HEK293 (cell line): ENCODE measurements at regions not wholly inside any gene's neighbourhood (a gene's known extent, or its start where the extent isn't known, plus 50 kb on each side); places are given as distances from the start of the nearest gene placed in this dataset.

ENCODE experiments used
- CTCF ChIA-PET: fragments of 350-600 bp; formaldehyde crosslinking; extraction: SDS; loops from one replicate; lab custom pipeline; 2021; ENCODE audit warnings: antibody characterized with exemption; lab: Yijun Ruan, JAX
- POLR2A ChIA-PET: fragments of 300-600 bp; formaldehyde crosslinking; extraction: SDS; loops from one replicate; lab custom pipeline; 2020; ENCODE audit warnings: antibody characterized with exemption, inconsistent platforms; lab: Yijun Ruan, JAX
- H3K27ac ChIP-seq: fragments of 200-500 bp; sonication (Bioruptor generic); 2 replicates; pipeline ENCODE4 v1.5.1; 2014; ENCODE audit warnings: low read depth, low read length, control low read depth, inconsistent platforms; ENCODE audit errors: extremely low read depth
- H3K36me3 ChIP-seq, 2 experiments: fragments of 200-500 bp in 1 of 2; sonication (Bioruptor generic) in 1 of 2; 1 replicate in 1 of 2; 2 replicates in 1 of 2; pipeline ENCODE4 v1.5.1; 2014 to 2017; ENCODE audit warnings: inconsistent platforms in 2 of 2, low read length in 2 of 2; ENCODE audit not compliant: control insufficient read depth in 2 of 2, insufficient read depth in 1 of 2
- H3K4me1 ChIP-seq: fragments of 200-500 bp; sonication (Bioruptor generic); 2 replicates; pipeline ENCODE4 v1.5.1; 2014; ENCODE audit warnings: mild to moderate bottlenecking, low read length, inconsistent platforms; ENCODE audit not compliant: control insufficient read depth, insufficient read depth
- H3K4me3 ChIP-seq: 2 replicates; pipeline ENCODE4 v1.5.1; 2011; ENCODE audit warnings: low read depth, mild to moderate bottlenecking, control low read depth, low read length, moderate library complexity
- H3K9me3 ChIP-seq: fragments of 200-500 bp; sonication (Bioruptor generic); 2 replicates; pipeline ENCODE4 v1.5.1; 2014; ENCODE audit warnings: low read depth, low read length, inconsistent platforms; ENCODE audit not compliant: control insufficient read depth, insufficient read depth
- BCL6B ChIP-seq: fragments of 450-650 bp; formaldehyde crosslinking; IDR thresholded peaks from 2 replicates; pipeline ENCODE4 v1.5.1; 2017; ENCODE audit warnings: missing biosample characterization, missing genetic modification characterization
- GLIS2 ChIP-seq: fragments of 450-650 bp; formaldehyde crosslinking; IDR thresholded peaks from 2 replicates; pipeline ENCODE4 v1.5.1; 2016; ENCODE audit warnings: missing biosample characterization, missing genetic modification characterization
- KLF16 ChIP-seq: fragments of 450-650 bp; formaldehyde crosslinking; IDR thresholded peaks from 2 replicates; pipeline ENCODE4 v1.5.1; 2017; ENCODE audit warnings: missing biosample characterization, missing genetic modification characterization
- MYNN ChIP-seq: fragments of 450-650 bp; formaldehyde crosslinking; IDR thresholded peaks from 2 replicates; pipeline ENCODE4 v1.5.1; 2016; ENCODE audit warnings: missing biosample characterization, missing genetic modification characterization, borderline replicate concordance
- SCRT2 ChIP-seq: fragments of 450-650 bp; formaldehyde crosslinking; IDR thresholded peaks from 2 replicates; pipeline ENCODE4 v1.5.1; 2016; ENCODE audit warnings: missing biosample characterization, missing genetic modification characterization
- ZFP69B ChIP-seq: fragments of 450-650 bp; formaldehyde crosslinking; IDR thresholded peaks from 2 replicates; pipeline ENCODE4 v1.5.1; 2016; ENCODE audit warnings: missing biosample characterization, missing genetic modification characterization
- ZNF274 ChIP-seq, 2 experiments: fragments of 200-500 bp in 1 of 2; fragments of 450-650 bp in 1 of 2; sonication (Bioruptor generic) in 1 of 2; formaldehyde crosslinking in 1 of 2; IDR thresholded peaks; 2 replicates each; pipeline versions ENCODE4 v1.5.1 to v1.6.1; 2014 to 2016; ENCODE audit warnings: borderline replicate concordance in 1 of 2, inconsistent platforms in 1 of 2, low read length in 1 of 2, missing biosample characterization in 1 of 2, missing genetic modification characterization in 1 of 2
- ZNF335 ChIP-seq: fragments of 450-650 bp; formaldehyde crosslinking; conservative IDR thresholded peaks from 2 replicates; pipeline ENCODE4 v1.5.1; 2016; ENCODE audit warnings: missing biosample characterization, missing genetic modification characterization
- ZNF529 ChIP-seq: fragments of 450-650 bp; formaldehyde crosslinking; IDR thresholded peaks from 2 replicates; pipeline ENCODE4 v1.5.1; 2017; ENCODE audit warnings: missing genetic modification characterization, missing biosample characterization; ENCODE audit not compliant: insufficient replicate concordance
- ZNF548 ChIP-seq: fragments of 450-650 bp; formaldehyde crosslinking; IDR thresholded peaks from 2 replicates; pipeline ENCODE4 v1.5.1; 2016; ENCODE audit warnings: missing biosample characterization, missing genetic modification characterization
- ZNF629 ChIP-seq: fragments of 450-650 bp; formaldehyde crosslinking; IDR thresholded peaks from 2 replicates; pipeline ENCODE4 v1.5.1; 2017; ENCODE audit warnings: missing biosample characterization, missing genetic modification characterization
- ZNF677 ChIP-seq: fragments of 450-650 bp; IDR thresholded peaks from 2 replicates; pipeline ENCODE4 v1.5.0; 2018; ENCODE audit warnings: missing biosample characterization, mild to moderate bottlenecking, missing genetic modification characterization, moderate library complexity
- ZNF837 ChIP-seq: fragments of 450-650 bp; formaldehyde crosslinking; IDR thresholded peaks from 2 replicates; pipeline ENCODE4 v1.5.1; 2016; ENCODE audit warnings: missing biosample characterization, missing genetic modification characterization
- TF ChIP-seq, protein P1 (sequence below): fragments of 450-650 bp; formaldehyde crosslinking; IDR thresholded peaks from 2 replicates; pipeline ENCODE4 v1.5.1; 2017; ENCODE audit warnings: missing biosample characterization, missing genetic modification characterization
- TF ChIP-seq, protein P2 (sequence below): fragments of 450-650 bp; formaldehyde crosslinking; IDR thresholded peaks from 2 replicates; pipeline ENCODE4 v1.5.1; 2016; ENCODE audit warnings: missing biosample characterization, missing genetic modification characterization
- TF ChIP-seq, protein P3 (sequence below): sonication (generic); formaldehyde crosslinking; IDR thresholded peaks from 2 replicates; pipeline ENCODE4 v1.8.1; 2022; ENCODE audit warnings: mild to moderate bottlenecking, moderate library complexity, missing genetic modification reagents
- TF ChIP-seq, protein P4 (sequence below): fragments of 450-650 bp; formaldehyde crosslinking; IDR thresholded peaks from 2 replicates; pipeline ENCODE4 v1.5.1; 2016; ENCODE audit warnings: missing biosample characterization, missing genetic modification characterization

DNA sequence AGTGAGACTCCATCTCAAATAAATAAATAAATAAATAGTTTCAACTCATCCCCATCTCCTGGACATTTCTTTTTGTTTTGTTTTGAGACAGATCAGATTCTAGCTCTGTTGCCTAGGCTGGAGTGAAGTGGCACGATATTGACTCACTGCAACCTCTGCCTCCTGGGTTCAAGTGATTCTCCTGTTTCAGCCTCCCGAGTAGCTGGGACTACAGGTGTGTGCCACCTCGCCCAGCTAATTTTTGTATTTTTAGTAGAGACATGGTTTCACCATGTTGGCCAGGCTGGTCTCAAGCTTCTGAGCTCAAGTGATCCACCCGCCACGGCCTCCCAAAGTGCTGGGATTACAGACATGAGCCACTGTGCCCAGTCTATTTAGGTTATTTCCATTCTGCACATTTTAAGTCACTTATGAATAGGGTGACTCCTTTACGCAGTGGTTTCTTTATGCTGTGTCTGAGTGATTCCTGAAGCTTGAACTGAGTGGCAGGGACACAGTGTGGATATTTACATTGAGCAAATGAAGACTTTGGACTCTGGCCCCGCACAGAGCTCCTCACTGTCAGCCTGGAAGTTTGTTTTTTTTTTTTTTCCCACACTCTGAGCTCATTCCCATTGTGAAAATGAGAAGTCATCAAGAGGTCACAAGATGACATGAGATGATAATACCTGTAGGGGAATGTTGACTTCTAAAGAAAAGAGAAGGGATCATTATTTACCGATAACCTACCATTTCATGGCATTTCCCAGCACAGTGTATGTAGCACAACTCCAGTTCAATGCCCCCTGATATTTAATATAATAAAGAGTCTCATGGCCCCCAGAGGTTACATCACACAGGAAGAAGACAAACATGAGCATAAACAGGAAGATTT lies 72.6 kb downstream of the TBX3 start (continued):
- TF ChIP-seq BCL6B (tag by site-specific recombination) (no peak), ZNF274 (IDR thresholded peaks at IDR 0.05; ENCODE audit: low read length) (no peak), ZNF274 (tag by site-specific recombination; IDR thresholded peaks at IDR 0.05; ENCODE audit: borderline replicate concordance) (no peak), ZNF677 (no peak), MYNN (tag by site-specific recombination) (no peak)
- TF ChIP-seq, protein P1, sequence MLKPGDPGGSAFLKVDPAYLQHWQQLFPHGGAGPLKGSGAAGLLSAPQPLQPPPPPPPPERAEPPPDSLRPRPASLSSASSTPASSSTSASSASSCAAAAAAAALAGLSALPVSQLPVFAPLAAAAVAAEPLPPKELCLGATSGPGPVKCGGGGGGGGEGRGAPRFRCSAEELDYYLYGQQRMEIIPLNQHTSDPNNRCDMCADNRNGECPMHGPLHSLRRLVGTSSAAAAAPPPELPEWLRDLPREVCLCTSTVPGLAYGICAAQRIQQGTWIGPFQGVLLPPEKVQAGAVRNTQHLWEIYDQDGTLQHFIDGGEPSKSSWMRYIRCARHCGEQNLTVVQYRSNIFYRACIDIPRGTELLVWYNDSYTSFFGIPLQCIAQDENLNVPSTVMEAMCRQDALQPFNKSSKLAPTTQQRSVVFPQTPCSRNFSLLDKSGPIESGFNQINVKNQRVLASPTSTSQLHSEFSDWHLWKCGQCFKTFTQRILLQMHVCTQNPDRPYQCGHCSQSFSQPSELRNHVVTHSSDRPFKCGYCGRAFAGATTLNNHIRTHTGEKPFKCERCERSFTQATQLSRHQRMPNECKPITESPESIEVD (tag by site-specific recombination): no peak

- H3K9me3 ChIP-seq: no peaks in the 10 kb centered on the region
- no peak overlapping the region for H3K4me3 ChIP-seq
- ChIA-PET POLR2A (no interaction called here), CTCF (no interaction called here)
- no peak overlapping the region for H3K27ac ChIP-seq
- H3K36me3 ChIP-seq: no peaks in the 10 kb centered on the region
- H3K4me1 ChIP-seq: no peaks in the 10 kb centered on the region
- TF ChIP-seq ZNF629: no peak
- TF ChIP-seq, all 188 proteins: peak for 0
These were observed 75.5 kb downstream of the TBX3 start for GRCh38 chr12:114608509-114608908.

DNA sequence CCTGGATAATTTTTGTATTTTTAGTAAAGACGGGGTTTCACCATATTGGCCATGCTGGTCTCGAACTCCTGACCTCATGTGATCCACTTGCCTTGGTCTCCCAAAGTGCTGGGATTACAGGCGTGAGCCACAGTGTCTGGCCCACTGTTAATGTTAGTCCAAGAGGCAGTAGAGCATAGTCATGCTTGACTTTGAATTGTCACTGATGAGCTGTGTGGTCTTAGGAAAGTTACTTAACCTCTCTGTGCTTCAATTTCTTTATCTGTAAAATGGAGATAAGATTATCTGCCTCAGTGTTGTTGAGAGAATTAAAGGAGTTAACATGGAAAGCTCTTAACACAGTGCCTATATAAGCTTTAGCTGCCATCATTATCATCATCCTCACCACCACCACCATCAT lies 78.1 kb downstream of the TBX3 start:
- Histone ChIP-seq H3K36me3 (no peaks in the 10 kb centered on the region), H3K4me1 (no peaks in the 10 kb centered on the region), H3K4me3 (no peak overlapping the region), H3K27ac (no peak overlapping the region), H3K9me3 (no peaks in the 10 kb centered on the region)
- TF ChIP-seq ZNF529 (tag by site-specific recombination) (no peak), ZNF335 (no peak), KLF16 (no peak)
- TF ChIP-seq, protein P2, sequence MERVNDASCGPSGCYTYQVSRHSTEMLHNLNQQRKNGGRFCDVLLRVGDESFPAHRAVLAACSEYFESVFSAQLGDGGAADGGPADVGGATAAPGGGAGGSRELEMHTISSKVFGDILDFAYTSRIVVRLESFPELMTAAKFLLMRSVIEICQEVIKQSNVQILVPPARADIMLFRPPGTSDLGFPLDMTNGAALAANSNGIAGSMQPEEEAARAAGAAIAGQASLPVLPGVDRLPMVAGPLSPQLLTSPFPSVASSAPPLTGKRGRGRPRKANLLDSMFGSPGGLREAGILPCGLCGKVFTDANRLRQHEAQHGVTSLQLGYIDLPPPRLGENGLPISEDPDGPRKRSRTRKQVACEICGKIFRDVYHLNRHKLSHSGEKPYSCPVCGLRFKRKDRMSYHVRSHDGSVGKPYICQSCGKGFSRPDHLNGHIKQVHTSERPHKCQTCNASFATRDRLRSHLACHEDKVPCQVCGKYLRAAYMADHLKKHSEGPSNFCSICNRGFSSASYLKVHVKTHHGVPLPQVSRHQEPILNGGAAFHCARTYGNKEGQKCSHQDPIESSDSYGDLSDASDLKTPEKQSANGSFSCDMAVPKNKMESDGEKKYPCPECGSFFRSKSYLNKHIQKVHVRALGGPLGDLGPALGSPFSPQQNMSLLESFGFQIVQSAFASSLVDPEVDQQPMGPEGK (tag by site-specific recombination): no peak
- ChIA-PET CTCF (no interaction called here), POLR2A (no interaction called here)

GRCh38 chr12:114604606-114605005 lies 79.4 kb downstream of the TBX3 start:
- TF ChIP-seq ZNF837 (no peak), ZNF548 (tag by site-specific recombination) (no peak), SCRT2 (no peak), GLIS2 (no peak), ZFP69B (no peak)
- TF ChIP-seq, protein P3, sequence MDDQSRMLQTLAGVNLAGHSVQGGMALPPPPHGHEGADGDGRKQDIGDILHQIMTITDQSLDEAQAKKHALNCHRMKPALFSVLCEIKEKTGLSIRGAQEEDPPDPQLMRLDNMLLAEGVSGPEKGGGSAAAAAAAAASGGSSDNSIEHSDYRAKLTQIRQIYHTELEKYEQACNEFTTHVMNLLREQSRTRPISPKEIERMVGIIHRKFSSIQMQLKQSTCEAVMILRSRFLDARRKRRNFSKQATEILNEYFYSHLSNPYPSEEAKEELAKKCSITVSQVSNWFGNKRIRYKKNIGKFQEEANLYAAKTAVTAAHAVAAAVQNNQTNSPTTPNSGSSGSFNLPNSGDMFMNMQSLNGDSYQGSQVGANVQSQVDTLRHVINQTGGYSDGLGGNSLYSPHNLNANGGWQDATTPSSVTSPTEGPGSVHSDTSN (CRISPR knock-in tag): no peak
- TF ChIP-seq, protein P4, sequence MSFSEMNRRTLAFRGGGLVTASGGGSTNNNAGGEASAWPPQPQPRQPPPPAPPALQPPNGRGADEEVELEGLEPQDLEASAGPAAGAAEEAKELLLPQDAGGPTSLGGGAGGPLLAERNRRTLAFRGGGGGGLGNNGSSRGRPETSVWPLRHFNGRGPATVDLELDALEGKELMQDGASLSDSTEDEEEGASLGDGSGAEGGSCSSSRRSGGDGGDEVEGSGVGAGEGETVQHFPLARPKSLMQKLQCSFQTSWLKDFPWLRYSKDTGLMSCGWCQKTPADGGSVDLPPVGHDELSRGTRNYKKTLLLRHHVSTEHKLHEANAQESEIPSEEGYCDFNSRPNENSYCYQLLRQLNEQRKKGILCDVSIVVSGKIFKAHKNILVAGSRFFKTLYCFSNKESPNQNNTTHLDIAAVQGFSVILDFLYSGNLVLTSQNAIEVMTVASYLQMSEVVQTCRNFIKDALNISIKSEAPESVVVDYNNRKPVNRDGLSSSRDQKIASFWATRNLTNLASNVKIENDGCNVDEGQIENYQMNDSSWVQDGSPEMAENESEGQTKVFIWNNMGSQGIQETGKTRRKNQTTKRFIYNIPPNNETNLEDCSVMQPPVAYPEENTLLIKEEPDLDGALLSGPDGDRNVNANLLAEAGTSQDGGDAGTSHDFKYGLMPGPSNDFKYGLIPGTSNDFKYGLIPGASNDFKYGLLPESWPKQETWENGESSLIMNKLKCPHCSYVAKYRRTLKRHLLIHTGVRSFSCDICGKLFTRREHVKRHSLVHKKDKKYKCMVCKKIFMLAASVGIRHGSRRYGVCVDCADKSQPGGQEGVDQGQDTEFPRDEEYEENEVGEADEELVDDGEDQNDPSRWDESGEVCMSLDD (tag by site-specific recombination): no peak
- TF ChIP-seq, protein P1 (tag by site-specific recombination): no peak
- Histone ChIP-seq H3K9me3 (no peaks in the 10 kb centered on the region), H3K27ac (no peak overlapping the region), H3K4me1 (no peaks in the 10 kb centered on the region), H3K36me3 (no peaks in the 10 kb centered on the region), H3K4me3 (no peak overlapping the region)
- CTCF ChIA-PET: interaction anchor here (0.6 kb wide), 1 partner anchor 664 kb away, joined by 4 read pairs; no protein-coding TSS in a partner anchor
- POLR2A ChIA-PET: no interaction called here
